ENCODE measurements at regions not wholly inside any gene's neighbourhood (a gene's known extent, or its start where the extent isn't known, plus 50 kb on each side); places are given as distances from the start of the nearest gene placed in this dataset.
"Not testable (repeated sequence)": the region's sequence is repeated elsewhere in the genome, so short reads cannot be mapped to it uniquely, and the experiment has no call there.

DNA sequence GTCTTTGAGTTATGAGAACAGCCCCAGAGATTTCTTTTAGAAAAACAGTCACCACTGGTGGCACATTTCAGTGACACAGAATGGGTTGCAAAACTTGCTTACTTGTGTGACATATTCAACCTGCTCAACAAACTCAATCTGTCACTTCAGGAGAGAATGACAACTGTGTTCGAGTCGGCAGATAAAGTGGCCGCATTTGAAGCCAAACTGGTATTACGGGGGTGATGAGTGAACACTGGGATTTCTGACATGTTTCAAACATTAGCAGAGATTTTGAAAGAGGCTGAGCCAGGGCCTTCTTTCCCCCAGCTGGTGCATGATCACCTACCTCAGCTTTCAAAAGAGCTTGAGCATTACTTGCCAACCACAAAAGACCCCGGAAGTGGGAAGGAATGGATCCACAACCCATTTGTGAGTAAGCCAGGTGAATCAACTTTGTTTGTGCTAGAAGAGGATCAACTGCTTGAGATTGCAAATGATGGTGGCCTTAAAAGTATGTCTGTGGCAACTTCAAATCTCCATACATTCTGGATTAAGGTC lies 210.7 kb upstream of the IRS2 start:
- TF ChIP-seq, protein P1, sequence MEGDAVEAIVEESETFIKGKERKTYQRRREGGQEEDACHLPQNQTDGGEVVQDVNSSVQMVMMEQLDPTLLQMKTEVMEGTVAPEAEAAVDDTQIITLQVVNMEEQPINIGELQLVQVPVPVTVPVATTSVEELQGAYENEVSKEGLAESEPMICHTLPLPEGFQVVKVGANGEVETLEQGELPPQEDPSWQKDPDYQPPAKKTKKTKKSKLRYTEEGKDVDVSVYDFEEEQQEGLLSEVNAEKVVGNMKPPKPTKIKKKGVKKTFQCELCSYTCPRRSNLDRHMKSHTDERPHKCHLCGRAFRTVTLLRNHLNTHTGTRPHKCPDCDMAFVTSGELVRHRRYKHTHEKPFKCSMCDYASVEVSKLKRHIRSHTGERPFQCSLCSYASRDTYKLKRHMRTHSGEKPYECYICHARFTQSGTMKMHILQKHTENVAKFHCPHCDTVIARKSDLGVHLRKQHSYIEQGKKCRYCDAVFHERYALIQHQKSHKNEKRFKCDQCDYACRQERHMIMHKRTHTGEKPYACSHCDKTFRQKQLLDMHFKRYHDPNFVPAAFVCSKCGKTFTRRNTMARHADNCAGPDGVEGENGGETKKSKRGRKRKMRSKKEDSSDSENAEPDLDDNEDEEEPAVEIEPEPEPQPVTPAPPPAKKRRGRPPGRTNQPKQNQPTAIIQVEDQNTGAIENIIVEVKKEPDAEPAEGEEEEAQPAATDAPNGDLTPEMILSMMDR (conservative IDR thresholded peaks at IDR 0.05 in 1 of 2, IDR thresholded peaks at IDR 0.05 in 1 of 2; ENCODE audit: extremely low read depth in 1 of 2, insufficient read depth in 1 of 2, low read depth in 1 of 2, low read length in 2 of 2) = not testable (repeated sequence)
- not testable (repeated sequence) for TF ChIP-seq EZH2 (IDR thresholded peaks at IDR 0.05; ENCODE audit: borderline replicate concordance, low read length)
